Upper lobe of left lung (tissue), 4 donors: ENCODE measurements at regions not wholly inside any gene's neighbourhood (a gene's known extent, or its start where the extent isn't known, plus 50 kb on each side); places are given as distances from the start of the nearest gene placed in this dataset.

Source experiments
- POLR2A ChIP-seq, 4 donors: fragments of 450-650 bp; IDR thresholded peaks; one replicate each; pipeline ENCODE4 v1.5.1; 2016 to 2017; ENCODE audit warnings: antibody characterized with exemption in 4 of 4, mild to moderate bottlenecking in 2 of 4
- POLR2AphosphoS5 ChIP-seq, 2 donors: sonication (generic); formaldehyde crosslinking; IDR thresholded peaks; one replicate each; pipeline ENCODE4 v1.5.1; 2017; ENCODE audit warnings: antibody characterized with exemption in 2 of 2

DNA sequence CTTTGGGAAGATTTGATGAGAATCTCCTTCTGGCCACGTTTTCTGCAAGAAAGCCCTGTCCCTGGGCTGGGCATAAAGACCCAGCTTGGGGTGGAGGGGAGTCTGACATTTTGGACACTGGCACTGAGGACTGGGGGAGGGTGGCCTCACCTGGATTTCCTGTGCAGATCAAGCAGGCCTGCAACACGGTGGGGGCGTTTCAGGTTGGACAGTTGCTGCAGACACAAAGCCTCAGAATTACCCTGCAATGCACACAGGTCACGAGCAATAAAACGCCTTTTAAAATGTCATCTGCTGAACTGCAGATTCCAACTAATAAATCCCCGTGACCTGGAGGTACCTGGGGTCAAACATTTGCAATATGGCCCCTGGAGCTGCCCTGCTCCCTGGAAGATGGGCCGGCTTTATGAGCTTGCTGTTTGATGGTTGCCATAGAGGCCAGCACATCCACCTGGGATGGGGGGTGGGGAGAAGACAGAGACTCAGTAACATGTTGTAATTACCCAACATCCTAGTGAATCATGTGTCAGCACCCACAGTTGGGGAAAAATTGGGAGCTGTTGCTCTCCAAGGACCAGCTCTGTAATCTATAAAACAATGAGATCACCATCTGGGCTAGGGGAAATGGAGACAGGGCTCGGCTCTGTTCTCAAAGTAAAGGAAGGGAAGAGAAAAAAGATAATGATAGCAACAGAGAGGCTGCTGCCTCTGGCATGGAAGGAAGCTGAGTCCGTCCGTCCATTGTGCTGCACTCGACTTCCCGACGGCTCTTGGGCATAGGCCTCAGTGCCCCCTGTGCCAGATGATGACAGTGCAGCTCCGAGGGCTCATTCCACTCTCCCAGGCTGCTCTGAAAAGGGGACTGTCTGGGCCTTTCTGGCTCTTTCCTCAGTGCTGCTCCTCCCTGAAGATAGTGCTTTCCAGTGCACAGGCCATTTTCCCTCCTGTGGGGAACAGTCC is 340.3 kb downstream of the CYRIA start:
- no peak for TF ChIP-seq POLR2AphosphoS5 (IDR thresholded peaks at IDR 0.05)
- no peak for TF ChIP-seq POLR2A (IDR thresholded peaks at IDR 0.05)
